ENCODE measurements at regions not wholly inside any gene's neighbourhood (a gene's known extent, or its start where the extent isn't known, plus 50 kb on each side); places are given as distances from the start of the nearest gene placed in this dataset.
A peak's percentile ranks its signal among the peaks of the same experiment; 100 is the strongest.

DNA sequence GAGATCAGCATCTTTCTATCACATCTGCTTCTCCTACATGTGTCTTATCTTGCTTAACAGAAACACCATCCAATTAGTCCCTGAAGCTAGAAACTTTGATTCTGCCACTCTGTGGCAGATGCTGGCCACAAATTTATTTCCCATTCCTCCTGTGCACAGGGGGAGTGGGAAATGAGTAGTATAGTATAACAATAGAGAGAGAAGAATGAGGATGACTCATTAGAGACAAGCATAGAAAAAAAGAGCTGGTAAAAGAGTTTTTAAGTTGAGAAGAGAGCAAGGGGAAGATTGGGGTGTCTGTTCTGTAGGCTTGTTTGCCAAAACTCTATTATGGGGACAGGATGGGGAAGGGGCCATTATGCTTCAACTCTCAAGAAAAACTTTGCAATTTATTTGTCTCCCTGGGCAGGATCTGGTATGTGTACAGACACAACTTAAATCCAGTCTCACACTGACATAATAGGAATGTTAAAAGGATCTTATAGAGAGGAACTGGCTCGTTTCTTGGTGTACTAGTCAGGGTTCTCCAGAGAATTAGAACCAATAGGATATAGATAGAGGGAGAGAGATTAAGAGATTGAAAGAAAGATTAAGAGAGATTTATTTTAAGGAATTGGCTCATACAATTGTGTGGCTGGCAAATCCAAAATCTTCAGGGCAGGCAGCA lies 142.6 kb upstream of the CPSF6 start:
- no peak for DNase-seq

DNA sequence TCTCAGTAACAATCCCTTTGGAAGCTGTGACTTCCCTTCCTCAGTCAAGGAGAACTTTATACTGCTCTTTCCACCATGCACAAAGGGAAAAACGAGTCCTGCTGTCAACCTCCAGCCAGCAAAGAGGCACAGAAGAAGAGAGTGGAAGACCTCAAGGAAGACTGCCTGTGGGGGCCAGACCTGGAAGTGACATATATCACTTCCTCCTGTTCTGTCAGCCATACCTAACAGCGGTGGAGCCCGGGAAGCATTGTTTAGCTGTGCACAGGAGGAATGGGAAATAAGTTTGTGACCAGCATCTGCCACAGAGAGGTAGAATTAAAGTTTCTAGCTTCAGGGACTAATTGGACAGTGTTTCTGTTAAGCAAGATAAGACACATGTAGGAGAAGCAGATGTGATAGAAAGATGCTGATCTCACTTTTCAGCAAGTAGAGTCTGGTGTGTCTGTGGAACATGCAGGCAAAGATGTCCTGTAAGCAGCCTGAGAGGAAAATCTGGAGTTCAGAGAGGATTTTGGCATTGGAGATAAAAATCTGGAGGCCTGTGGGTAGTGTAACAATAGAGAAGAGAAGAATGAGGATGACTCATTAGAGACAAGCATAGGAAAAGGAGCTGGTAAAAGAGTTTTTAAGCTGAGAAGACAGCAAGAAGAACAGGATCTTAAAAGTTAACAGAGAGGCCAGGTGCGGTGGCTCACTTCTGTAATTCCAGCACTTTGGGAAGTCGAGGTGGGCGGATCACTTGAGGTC lies 141.6 kb upstream of the CPSF6 start:
- DNase-seq, result no peak

DNA sequence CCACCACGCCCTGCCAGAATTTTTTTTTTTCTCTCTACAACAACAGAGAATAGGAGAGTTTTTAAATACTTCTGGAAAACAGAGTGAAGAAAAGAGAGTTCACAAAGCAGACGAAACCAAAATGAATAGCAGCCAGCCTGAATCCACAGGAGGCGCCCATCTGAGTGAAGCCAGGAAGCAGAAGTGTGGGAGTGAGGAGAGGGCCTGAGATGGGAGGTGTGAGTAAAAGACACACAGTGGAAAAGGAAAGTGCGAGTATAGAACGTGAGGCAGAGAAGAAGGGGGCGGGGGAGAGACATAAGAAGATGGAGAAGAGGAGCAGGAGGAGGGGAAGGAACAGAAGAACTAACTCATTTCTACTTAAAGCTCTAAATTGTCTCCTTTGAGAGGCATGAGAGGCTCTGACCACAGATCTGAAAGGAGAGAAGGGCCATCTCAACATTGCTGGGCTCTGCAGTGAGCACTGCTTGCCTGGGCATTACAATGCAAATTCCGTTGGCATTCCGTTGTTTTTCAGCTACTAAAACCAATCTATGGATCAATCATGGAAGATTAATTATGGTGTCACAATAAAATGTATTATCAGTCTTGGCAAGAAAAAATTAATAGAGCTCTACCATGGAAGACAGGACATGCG lies 140.1 kb upstream of the CPSF6 start:
- peak; percentile 6 to 21 for DNase-seq

DNA sequence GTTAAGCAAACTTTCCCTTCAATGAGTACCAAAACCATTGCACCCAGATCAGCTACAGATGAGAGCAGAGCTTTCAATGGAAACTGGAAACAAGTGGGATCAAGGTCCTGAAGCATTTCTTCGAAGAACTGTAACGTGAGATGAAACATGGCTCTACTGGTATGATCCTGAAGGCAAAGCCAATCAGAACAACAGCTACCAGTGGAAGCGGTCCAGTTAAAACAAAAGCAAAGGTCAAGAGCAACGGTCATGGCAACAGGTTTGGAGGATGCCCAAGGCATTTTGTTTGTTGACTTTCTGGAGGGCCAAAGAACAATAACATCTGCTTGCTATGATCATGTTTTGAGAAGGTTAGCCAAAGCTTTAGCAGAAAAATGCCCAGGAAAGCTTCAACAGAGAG lies 137.9 kb upstream of the CPSF6 start:
- no peak for DNase-seq

DNA sequence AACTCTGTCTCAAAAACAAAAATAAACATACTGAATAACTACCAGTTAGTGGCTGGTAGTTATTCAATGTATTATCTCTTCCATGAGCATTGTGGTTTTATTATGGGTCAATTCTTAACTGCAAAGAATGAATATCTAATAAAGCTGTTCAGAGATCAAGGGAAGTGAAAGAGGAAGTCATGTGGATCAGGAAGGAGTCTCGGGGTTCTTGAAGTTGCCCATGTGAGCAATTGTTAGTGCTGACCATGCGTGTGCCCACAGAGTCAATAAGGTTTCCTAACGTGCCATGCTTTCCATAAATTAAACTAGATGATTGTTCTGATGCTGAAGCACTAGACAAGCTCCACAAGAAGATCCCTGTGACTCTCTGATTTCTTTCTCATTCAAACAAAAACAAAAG lies 136.5 kb upstream of the CPSF6 start:
- peak; percentile 22 to 32 for DNase-seq

DNA sequence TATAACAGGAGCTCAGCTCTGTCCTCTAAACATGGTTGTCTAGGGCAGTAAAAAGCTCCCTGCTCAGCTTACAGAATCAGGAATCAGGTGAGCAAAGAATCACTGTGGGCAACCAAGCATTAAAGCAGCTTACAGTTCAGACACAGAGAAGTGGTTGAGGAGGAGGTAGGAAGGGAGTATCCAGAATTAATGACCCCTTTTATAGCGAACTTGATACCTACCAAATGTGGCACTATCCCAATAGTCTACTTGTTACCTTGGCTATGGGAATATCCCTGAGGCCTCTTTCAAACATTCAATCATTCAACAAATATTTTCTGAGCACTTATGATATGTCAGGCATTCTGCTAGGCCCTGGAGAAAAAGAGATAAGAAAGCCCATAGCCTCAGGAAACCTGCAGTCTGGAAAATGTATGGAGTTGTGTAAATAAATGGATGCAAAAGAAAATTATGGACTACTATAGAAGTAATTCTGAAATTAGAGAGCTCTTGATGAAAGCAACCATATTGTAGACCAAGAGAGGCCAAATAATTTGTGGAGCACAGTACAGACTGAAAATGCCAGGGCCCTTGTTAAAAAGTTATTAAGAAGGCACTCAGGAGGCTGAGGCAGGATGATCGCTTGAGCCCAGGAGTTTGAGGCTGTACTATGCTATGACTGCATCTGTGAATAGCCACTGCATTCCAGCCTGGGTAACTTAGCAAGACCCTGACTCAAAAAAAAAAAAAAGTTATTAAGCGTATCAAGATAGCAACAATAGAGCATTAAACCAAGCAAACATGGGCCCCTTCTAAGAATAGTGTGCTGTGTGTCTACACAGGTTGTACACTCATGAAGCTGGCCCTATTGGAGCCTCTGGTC lies 134.0 kb upstream of the CPSF6 start:
- no peak for DNase-seq

DNA sequence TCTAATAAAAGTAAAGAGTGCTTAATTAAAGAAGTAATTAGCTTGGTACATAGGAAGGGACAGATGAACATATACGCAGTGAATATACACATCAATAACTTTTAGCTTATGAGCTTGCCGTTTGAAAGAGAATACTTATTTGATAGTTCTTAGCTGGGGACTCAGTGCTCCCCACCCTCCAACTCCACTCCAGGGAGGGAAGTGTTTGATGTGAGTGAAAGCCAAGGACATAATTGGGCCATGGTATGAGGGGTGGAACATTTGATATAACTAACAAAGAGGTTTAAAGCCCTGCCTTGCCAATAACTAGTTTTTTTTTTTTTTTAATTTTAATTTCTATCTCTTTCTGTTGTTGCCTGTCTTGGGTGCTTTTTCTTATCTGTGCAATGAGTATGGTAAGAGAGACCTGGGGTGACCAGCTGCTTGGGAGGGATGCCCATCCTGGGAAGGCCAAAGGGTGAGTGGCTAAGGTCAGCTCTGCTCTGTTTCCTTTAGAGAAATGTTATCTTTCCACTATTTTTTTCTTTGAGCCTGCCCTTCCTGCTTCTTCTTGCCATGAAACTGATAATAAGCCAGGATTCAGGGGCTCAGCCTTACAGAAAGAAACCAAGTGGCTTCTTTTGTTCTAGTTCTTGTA lies 132.8 kb upstream of the CPSF6 start:
- no peak for DNase-seq

DNA sequence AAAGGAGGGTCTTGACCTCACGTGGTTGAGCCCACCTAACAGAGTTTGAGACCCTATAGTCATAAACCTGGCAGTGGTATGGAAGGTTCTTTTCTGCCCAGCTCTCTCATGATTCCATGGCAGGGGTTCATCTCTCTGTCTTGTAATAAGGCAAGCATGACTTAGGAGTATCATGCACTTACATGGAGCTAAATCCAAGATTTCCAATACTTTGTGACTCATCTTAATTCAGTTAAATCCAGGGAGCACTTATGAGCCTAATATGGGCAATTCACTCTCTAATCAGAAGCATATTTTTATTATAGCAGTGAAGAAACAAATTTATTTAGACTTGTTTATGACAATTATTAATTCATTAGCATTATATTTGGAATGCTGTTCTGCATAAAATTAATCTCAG lies 131.8 kb upstream of the CPSF6 start:
- DNase-seq, result no peak

DNA sequence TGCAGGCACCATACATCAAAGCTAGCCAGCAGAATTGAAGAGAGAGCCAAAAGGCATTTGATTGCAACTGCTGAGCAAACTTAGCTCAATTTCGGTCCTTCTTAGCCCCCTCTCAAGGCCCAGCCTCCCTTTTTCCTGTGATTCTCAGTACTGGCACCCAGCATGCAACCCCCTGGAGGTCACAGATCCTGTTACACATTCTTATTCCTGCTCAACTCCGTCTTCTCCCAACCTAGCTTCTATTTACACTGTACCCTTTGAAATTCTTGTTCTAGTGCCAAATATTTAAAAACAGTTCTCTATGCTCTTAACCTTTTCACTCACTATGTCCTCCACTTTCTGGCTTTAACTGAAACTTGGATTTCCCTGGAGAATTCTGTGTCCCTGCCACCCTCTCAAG lies 131.3 kb upstream of the CPSF6 start:
- no peak for DNase-seq

DNA sequence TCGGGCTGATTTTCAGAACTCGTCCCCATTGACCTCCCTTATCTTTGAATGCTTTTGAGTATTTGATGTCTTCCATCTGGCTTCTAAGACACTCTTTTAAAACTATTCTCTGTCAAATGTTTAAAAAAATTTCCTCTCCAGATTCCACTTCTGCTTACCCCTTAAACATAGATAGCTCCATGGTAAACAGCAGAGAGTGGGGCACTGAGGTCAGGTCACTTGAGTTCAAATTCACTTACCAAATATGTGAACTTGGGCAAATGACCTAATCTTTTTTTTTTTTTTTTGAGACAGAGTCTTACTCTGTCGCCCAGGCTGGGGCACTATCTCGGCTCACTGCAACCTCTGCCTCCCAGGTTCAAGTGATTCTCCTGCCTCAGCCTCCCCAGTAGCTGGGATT lies 126.8 kb upstream of the CPSF6 start:
- no peak for DNase-seq

DNA sequence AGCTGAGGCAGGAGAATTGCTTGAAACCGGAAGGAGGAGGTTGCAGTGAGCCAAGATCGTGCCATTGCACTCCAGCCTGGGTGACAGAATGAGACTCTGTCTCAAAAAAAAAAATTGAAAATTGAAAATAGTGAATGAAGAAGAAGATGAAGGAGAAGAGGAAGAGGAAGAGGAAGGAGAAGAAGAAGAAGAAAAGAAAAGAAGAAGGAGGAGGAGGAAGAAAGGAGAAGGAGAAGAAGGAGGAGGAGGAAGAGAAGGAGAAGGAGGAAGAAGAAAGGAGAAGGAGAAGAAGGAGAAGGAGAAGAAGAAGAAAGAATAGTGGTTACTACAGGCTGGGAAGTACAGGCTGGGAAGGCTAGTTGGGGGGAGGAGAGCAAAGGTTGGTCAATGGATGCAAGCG lies 124.3 kb upstream of the CPSF6 start:
- DNase-seq, result no peak

DNA sequence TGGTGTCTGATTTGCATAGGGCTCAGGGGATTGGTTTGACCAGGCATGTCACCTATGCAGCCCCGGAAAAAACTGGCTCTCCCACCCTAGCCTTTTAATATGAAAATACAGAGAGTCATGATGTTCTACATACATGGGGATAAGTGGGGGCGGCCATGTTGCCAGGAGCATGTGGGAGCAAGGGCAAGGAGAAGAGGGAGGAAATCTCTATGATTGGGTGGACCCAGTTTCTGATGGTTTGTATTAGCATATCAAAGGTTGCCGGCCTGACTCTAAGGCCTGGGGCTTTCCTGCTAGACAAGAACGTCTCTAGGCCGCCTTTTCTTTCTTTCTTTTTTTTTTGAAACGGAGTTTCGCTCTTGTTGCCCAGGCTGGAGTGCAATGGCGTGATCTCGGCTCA lies 123.4 kb upstream of the CPSF6 start:
- no peak for DNase-seq

DNA sequence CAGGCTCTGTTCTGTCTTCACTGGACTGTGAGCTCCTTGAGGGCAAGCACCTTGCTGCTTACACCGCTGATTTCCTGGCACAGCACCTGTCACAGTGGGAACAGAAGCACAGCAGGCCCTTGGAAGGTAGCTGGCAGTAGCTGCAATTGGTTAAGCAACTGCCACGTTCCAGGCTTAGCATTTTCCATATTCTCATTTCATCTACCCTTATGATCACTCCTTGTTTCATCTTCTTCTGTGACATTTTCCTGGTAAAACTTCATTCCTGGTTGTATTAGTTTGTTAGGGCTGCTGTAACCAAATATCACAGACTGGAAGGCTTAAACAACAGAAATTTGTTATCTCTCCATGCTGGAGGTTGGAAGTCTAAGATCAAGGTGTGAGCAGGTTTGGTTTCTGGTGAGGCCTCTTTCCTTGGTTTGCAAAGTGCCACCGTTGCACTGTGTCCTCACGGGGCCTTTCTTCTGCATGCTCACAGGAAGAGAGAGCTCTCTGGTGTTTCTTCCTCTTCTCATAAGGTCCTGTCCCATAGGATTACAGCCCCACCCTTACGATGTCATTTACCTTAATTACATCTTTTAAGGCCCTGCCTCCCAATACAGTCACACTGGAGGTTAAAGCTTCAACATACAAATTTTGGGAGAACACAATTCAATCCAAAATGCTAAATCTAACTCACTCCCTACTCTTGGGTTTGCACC lies 121.7 kb upstream of the CPSF6 start:
- no peak for DNase-seq

DNA sequence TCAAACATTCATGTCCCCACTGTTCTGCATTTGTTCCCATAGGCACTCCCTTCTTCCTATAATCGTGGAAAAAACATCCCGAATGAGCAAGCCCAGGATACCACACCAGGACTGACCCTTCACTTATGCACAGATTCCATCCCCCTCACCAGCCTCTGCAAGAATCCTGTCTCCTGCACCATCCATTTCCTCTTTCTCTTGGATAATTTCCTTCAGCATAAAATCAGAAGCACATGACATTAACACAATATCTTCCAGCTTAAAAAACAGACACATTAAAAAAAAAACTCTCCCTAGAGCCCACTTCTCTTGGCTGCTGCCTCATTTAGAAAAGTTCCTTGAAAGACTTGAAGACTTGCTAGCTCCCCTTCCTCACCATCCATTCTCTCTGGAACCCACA lies 120.9 kb upstream of the CPSF6 start:
- no peak for DNase-seq

DNA sequence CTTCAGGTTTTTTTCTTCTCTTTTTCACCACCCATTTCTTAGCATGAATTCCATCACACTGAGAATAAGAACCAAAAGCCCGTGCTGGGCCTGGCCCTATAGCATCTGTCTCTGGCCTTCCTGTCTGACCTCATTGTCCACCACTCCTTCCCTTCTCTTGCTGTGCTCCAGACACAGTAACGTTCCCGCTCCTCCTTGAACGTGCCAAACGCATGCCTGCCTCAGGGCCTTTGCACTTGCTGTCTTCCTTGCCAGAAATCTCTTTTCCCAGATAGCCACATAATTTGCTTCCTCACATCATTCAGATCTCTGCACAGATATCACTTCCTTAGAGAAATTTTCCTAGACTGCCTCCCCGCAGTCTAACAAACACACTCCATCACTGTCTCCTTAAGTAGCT lies 119.6 kb upstream of the CPSF6 start:
- no peak for DNase-seq

DNA sequence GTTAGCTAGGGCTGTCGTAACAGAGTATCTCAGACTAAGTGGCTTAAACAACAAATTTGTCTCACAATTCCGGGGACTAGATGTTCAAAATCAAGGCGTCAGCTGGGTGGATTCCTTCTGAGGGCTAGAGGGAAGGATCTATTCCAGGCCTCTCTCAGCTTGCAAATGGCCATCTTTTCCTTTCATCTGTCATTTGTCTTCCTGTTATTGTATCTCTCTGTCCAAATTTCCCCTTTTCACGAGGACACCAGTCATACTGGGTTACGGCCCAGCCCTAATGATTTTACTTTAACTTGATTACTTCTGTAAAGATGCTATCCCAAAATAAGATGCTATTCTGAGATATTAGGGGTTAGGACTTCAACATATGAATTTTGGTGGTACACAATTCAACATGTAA lies 119.0 kb upstream of the CPSF6 start:
- no peak for DNase-seq

DNA sequence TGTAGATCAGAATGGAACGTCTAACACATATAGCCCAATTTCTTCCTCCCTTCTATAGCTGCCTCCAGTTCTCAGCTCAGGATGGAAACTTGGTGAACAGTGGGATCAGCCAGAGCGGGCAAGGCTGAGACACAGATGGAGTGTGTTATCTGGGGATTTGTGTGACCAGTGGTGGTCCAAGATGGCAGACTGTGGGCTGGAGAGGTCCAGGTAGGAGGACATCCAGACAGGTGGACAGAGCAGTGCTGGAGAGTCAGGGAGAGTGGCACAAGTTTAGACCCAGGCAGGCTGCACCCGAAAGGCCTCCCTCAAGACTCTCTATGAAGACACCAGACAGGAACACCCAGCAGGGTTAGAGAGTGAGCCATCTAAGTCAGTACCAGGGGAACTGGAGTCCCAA lies 116.1 kb upstream of the CPSF6 start:
- DNase-seq, result no peak

DNA sequence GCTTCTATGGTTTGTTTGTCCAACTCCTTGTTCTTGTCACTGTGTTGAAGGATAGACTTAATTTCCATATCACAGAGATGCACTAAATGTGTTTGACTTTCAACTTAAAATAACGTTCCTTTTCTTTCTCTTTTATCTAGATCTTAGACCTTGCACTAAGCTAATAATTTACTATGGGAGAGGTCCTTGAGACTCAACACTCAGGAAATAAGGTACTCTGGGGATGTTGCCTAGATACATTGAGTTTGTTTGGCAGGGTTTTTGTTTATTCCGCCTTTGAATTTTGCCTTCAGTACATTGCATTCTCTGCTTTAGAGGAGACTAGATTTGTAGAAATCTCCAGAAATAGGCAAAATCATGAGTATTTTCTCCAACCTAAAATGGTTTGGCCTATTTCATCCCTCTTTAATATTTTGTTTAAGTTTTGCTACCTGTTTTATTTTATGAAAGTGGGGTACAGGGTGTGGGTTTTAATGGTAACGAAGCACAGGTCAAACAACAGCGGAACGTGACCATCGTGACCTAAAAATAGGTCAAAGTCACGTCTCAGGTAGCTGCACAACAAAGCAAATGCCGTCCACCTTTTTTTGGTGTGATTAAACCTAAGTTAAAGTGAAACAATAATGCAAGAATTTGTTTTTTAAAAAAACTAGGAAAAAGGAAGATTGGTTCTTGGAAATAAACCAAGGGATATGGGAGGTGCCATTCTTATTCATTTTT lies 115.3 kb upstream of the CPSF6 start:
- no peak for DNase-seq

DNA sequence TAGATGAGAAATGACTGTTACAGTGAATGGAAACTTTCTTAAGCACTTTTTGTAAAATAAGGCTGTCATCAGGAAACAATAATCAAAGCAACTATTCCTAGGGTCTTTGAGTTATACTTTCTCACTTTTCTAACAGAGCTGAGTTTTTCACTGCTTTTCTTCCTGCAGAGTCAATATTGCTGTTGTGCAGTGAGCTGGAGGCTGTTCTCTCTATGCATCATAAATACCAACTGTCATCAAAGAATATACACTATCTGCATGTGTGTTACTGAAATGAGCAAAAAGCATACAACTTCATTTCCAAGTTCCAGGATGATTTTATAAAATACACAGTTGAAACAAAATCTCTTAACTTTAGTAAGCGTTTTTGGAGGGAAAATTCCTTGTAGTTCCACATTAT lies 110.4 kb upstream of the CPSF6 start:
- DNase-seq, result no peak

DNA sequence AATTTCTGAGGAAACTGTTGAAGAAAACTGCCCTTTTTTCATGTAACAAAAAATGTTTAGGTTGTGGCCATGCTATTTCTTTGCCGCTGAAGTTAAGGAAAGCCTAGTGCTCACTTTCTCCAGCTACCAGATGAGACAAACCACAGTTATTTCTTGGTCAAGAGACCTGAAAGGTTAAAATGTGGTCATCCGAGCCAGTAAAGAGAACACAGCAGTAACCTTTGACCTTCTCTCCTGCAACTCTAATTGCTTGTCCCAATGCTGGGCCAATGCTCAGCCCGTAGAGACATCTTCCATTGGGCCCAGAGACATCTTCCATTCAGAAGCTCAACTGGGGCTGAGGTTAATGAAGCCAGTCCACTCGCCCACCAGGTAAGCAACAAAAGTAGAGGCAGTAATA lies 109.8 kb upstream of the CPSF6 start:
- no peak for DNase-seq

DNA sequence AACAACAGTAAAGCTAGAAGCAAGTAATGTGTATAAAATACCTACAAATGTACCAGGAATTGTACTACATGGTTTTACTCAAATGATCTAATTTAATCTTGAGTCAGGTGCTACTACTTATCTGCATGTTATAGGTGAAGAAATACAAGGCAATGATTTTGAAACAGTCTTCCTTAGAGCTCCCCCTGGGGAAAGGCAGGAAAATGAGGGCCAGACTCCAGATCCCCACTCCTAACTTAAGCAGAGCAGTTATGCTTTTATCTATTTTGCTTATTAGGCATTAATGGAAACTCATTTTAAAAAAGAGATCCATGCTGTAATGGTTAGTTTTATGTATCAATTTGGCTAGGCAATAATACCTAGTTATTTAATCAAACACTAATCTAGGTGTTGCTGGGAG lies 109.3 kb upstream of the CPSF6 start:
- DNase-seq, result no peak

DNA sequence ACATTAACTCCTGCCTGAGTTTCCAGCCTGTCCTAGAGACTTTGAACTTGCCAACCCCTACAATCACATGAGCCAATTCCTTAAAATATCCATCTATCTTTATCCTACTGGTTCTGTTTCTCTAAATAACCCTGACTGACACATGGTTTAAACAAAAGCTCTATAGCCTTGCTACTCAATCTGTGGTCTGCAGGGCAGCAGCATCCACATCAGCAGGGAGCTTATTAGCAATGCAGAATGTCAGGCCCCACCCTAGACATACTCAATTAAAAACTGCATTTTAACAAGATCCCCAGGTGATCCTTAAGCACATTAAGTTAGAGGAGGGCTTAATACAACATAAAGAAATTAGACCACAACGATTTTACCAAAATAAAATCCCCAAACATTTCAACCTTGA lies 108.3 kb upstream of the CPSF6 start:
- DNase-seq, result no peak

All from Kasumi-1 (cell line).